ENCODE measurements at regions not wholly inside any gene's neighbourhood (a gene's known extent, or its start where the extent isn't known, plus 50 kb on each side); places are given as distances from the start of the nearest gene placed in this dataset.

GRCh38 chr3:18194431-18194830 is 230.7 kb downstream of the SATB1 start:
- Histone ChIP-seq H3K4me3 (no peak overlapping the region), H3K9me2 (ENCODE audit: insufficient read depth) (no peaks in the 10 kb centered on the region), H3F3A (replicated peaks; ENCODE audit: low read depth) (no peaks in the 10 kb centered on the region), H3K36me3 (ENCODE audit: insufficient read depth) (no peaks in the 10 kb centered on the region), H2AFZ (no peak overlapping the region), H4K20me1 (replicated peaks; ENCODE audit: insufficient read depth) (no peaks in the 10 kb centered on the region), H3K4me1 (ENCODE audit: insufficient read depth) (peaks cover 4% of the 10 kb centered on the region; the same call in 1 of the 2 replicates), H3K4me2 (no peak overlapping the region), H3K79me2 (replicated peaks; ENCODE audit: insufficient read depth) (no peaks in the 10 kb centered on the region), H3K27ac (ENCODE audit: low read depth) (no peak overlapping the region), H3K27me3 (ENCODE audit: insufficient read depth) (no peaks in the 10 kb centered on the region)
- Mint-ChIP-seq H3K27me3 (ENCODE audit: insufficient read depth, low read depth, poor library complexity) (peaks cover 2% of the 10 kb centered on the region), H3K9me3 (peaks cover 2% of the 10 kb centered on the region; the same call in 1 of the 3 replicates), H3K27ac (no peak overlapping the region), H3K4me1 (no peaks in the 10 kb centered on the region), H3K36me3 (ENCODE audit: low read depth) (no peaks in the 10 kb centered on the region; the same call in 1 of the 3 replicates), H3K4me3 (no peak overlapping the region)
- ATAC-seq (no peak), DNase-seq (ENCODE audit: low spot score) (no peak)
- TF ChIP-seq STAT1 (IDR thresholded peaks at IDR 0.05; ENCODE audit: unreplicated experiment) = no peak
- no peak for TF ChIP-seq JUNB (IDR thresholded peaks at IDR 0.05; ENCODE audit: unreplicated experiment)
- no peak for TF ChIP-seq EZH2 (IDR thresholded peaks at IDR 0.05; ENCODE audit: low read depth, unreplicated experiment)

GRCh38 chr3:18190646-18191045 is 234.5 kb downstream of the SATB1 start:
- Histone ChIP-seq H3K27ac (ENCODE audit: low read depth) (no peak overlapping the region), H3F3A (replicated peaks; ENCODE audit: low read depth) (no peaks in the 10 kb centered on the region), H2AFZ (no peak overlapping the region), H3K9me2 (ENCODE audit: insufficient read depth) (no peaks in the 10 kb centered on the region), H3K27me3 (ENCODE audit: insufficient read depth) (no peaks in the 10 kb centered on the region), H3K4me1 (ENCODE audit: insufficient read depth) (peaks cover 6% of the 10 kb centered on the region; the same call in 1 of the 2 replicates), H3K36me3 (ENCODE audit: insufficient read depth) (no peaks in the 10 kb centered on the region), H4K20me1 (replicated peaks; ENCODE audit: insufficient read depth) (no peaks in the 10 kb centered on the region), H3K4me3 (no peak overlapping the region), H3K79me2 (replicated peaks; ENCODE audit: insufficient read depth) (no peaks in the 10 kb centered on the region), H3K4me2 (no peak overlapping the region)
- no peaks in the 10 kb centered on the region for H3K27me3 Mint-ChIP-seq (ENCODE audit: insufficient read depth, low read depth, poor library complexity)
- ATAC-seq (no peak), DNase-seq (ENCODE audit: low spot score) (no peak)
- TF ChIP-seq EZH2phosphoT487 (IDR thresholded peaks at IDR 0.05; ENCODE audit: unreplicated experiment) = no peak
- TF ChIP-seq ZNF331 (CRISPR knock-in tag; IDR thresholded peaks at IDR 0.05; ENCODE audit: low read depth) = no peak
- TF ChIP-seq STAT1 (IDR thresholded peaks at IDR 0.05; ENCODE audit: unreplicated experiment) = no peak
- no peak for TF ChIP-seq JUNB (IDR thresholded peaks at IDR 0.05; ENCODE audit: unreplicated experiment)
- TF ChIP-seq NANOG (IDR thresholded peaks at IDR 0.05; ENCODE audit: borderline replicate concordance) = no peak
- no peak for TF ChIP-seq REST (IDR thresholded peaks at IDR 0.05; ENCODE audit: unreplicated experiment)
- no peak for TF ChIP-seq POLR2AphosphoS5 (IDR thresholded peaks at IDR 0.05; ENCODE audit: low read depth)
- H3K4me3 Mint-ChIP-seq = no peak overlapping the region
- no peak overlapping the region for H3K27ac Mint-ChIP-seq
- H3K9me3 Mint-ChIP-seq = no peaks in the 10 kb centered on the region
- H3K4me1 Mint-ChIP-seq = no peaks in the 10 kb centered on the region; the same call in 2 of the 3 replicates
- no peaks in the 10 kb centered on the region; the same call in 1 of the 3 replicates for H3K36me3 Mint-ChIP-seq (ENCODE audit: low read depth)
